IMR-90 (cell line): ENCODE measurements at regions not wholly inside any gene's neighbourhood (a gene's known extent, or its start where the extent isn't known, plus 50 kb on each side); places are given as distances from the start of the nearest gene placed in this dataset.

Source experiments
- ATAC-seq: fragments of 200-7000 bp; cut with Tn5 transposase; 2 replicates; pipeline ENCODE4 v1.9.1; 2020; ENCODE audit warnings: low read depth, mild to moderate bottlenecking, moderate library complexity
- BruUV-seq: library from RNA; stranded (reverse); fragments of 400-500 nt; replicated peaks from 2 replicates; lab custom pipeline; 2021; lab: Mats Ljungman, UMichigan
- CTCF ChIA-PET: fragments of 300-600 bp; formaldehyde crosslinking; extraction: SDS; loops from one replicate; lab custom pipeline; 2021; ENCODE audit warnings: antibody characterized with exemption; lab: Yijun Ruan, JAX
- POLR2A ChIA-PET: fragments of 300-600 bp; sonication (Branson Sonifier 250); formaldehyde crosslinking; loops from one replicate; lab custom pipeline; 2022; ENCODE audit warnings: antibody characterized with exemption; ENCODE audit not compliant: unreplicated experiment; lab: Charles Lee
- DNase-seq: peaks from one replicate; pipeline ENCODE4 v3.0.0; 2013
- H2AFZ ChIP-seq: replicated peaks from 2 replicates; pipeline ENCODE3; 2013; ENCODE audit warnings: low read length, mild to moderate bottlenecking; ENCODE audit not compliant: poor library complexity
- H2AK5ac ChIP-seq: 2 replicates; pipeline ENCODE4 v1.6.1; 2013; ENCODE audit warnings: low read depth, low read length, inconsistent platforms
- H2AK9ac ChIP-seq: replicated peaks from 2 replicates; pipeline ENCODE3; 2013; ENCODE audit warnings: mild to moderate bottlenecking, low read depth, low read length, moderate library complexity; ENCODE audit not compliant: poor library complexity
- H2BK120ac ChIP-seq: 2 replicates; pipeline ENCODE4 v1.6.1; 2013; ENCODE audit warnings: low read depth, low read length, inconsistent platforms
- H2BK15ac ChIP-seq: 3 replicates; pipeline ENCODE4 v1.6.1; 2013; ENCODE audit warnings: low read depth, low read length, inconsistent platforms
- H2BK20ac ChIP-seq: 2 replicates; pipeline ENCODE4 v1.6.1; 2013; ENCODE audit warnings: low read depth, mild to moderate bottlenecking, inconsistent platforms, low read length, moderate library complexity
- H2BK5ac ChIP-seq: 2 replicates; pipeline ENCODE4 v1.6.1; 2013; ENCODE audit warnings: mild to moderate bottlenecking, low read depth, low read length, inconsistent platforms; ENCODE audit not compliant: poor library complexity, severe bottlenecking
- H3K14ac ChIP-seq: replicated peaks from 2 replicates; pipeline ENCODE4 v1.6.1; 2013; ENCODE audit warnings: low read depth, low read length, inconsistent platforms
- H3K18ac ChIP-seq: 2 replicates; pipeline ENCODE4 v1.6.1; 2013; ENCODE audit warnings: low read depth, low read length, control low read depth
- H3K23ac ChIP-seq: 2 replicates; pipeline ENCODE4 v1.6.1; 2013; ENCODE audit warnings: low read depth, low read length, inconsistent platforms
- H3K27ac ChIP-seq: 2 replicates; pipeline ENCODE4 v1.5.1; 2013; ENCODE audit warnings: mild to moderate bottlenecking, control low read depth, low read length; ENCODE audit not compliant: insufficient read depth
- H3K27me3 ChIP-seq: 2 replicates; pipeline ENCODE4 v1.6.1; 2013; ENCODE audit warnings: low read length; ENCODE audit not compliant: control insufficient read depth, insufficient read depth
- H3K36me3 ChIP-seq: 2 replicates; pipeline ENCODE4 v1.6.1; 2013; ENCODE audit warnings: low read length, mixed read lengths; ENCODE audit not compliant: control insufficient read depth, insufficient read depth
- H3K4ac ChIP-seq: 2 replicates; pipeline ENCODE4 v1.6.1; 2013; ENCODE audit warnings: low read depth, low read length, inconsistent platforms
- H3K4me1 ChIP-seq: 2 replicates; pipeline ENCODE4 v1.6.1; 2013; ENCODE audit warnings: low read length, mixed read lengths; ENCODE audit not compliant: control insufficient read depth, insufficient read depth
- H3K4me2 ChIP-seq: 2 replicates; pipeline ENCODE4 v1.6.1; 2013; ENCODE audit warnings: low read depth, mild to moderate bottlenecking, control low read depth, low read length, moderate library complexity
- H3K4me3 ChIP-seq: 2 replicates; pipeline ENCODE4 v1.5.1; 2013; ENCODE audit warnings: low read depth, mild to moderate bottlenecking, control low read depth, low read length, moderate library complexity; ENCODE audit not compliant: insufficient read depth
- H3K56ac ChIP-seq: 2 replicates; pipeline ENCODE4 v1.6.1; 2013; ENCODE audit warnings: low read length, inconsistent platforms; ENCODE audit not compliant: insufficient read depth; ENCODE audit errors: extremely low read depth
- H3K79me1 ChIP-seq, 2 experiments: 2 replicates each; pipeline ENCODE4 v1.6.1; 2013; ENCODE audit warnings: low read length in 2 of 2, inconsistent platforms in 1 of 2, low read depth in 1 of 2
- H3K9ac ChIP-seq: 2 replicates; pipeline ENCODE4 v1.6.1; 2013; ENCODE audit warnings: low read depth, low read length, control low read depth
- H3K9me1 ChIP-seq: 2 replicates; pipeline ENCODE4 v1.6.1; 2013; ENCODE audit warnings: low read length, inconsistent platforms; ENCODE audit not compliant: insufficient read depth
- H3K9me3 ChIP-seq: 2 replicates; pipeline ENCODE4 v1.6.1; 2013; ENCODE audit warnings: low read length; ENCODE audit not compliant: control insufficient read depth, insufficient read depth
- H4K20me1 ChIP-seq: 2 replicates; pipeline ENCODE4 v1.6.1; 2013; ENCODE audit warnings: low read length, inconsistent platforms; ENCODE audit not compliant: insufficient read depth
- H4K5ac ChIP-seq: 2 replicates; pipeline ENCODE4 v1.6.1; 2013; ENCODE audit warnings: mild to moderate bottlenecking, low read depth, low read length, control low read depth
- H4K8ac ChIP-seq, 2 experiments: 2 replicates each; pipeline ENCODE4 v1.6.1; 2013; ENCODE audit warnings: low read depth in 2 of 2, low read length in 2 of 2, control low read depth in 1 of 2, inconsistent platforms in 1 of 2
- H4K91ac ChIP-seq: 2 replicates; pipeline ENCODE4 v1.6.1; 2013; ENCODE audit warnings: low read depth, low read length, inconsistent platforms; ENCODE audit not compliant: insufficient read depth
- BHLHE40 ChIP-seq: fragments of 150-350 bp; IDR thresholded peaks from 2 replicates; pipeline ENCODE4 v1.6.1; 2016; ENCODE audit warnings: mild to moderate bottlenecking, low read depth, low read length
- CEBPB ChIP-seq: IDR thresholded peaks from 2 replicates; pipeline ENCODE4 v1.6.1; 2012; ENCODE audit warnings: low read depth, low read length, improper control_type of control experiment
- CHD1 ChIP-seq: IDR thresholded peaks from 2 replicates; pipeline ENCODE4 v1.6.1; 2012; ENCODE audit warnings: low read depth, low read length, improper control_type of control experiment
- FOS ChIP-seq: fragments of 150-350 bp; IDR thresholded peaks from 2 replicates; pipeline ENCODE4 v1.6.1; 2016; ENCODE audit warnings: low read depth, low read length
- MAFK ChIP-seq: IDR thresholded peaks from 2 replicates; pipeline ENCODE4 v1.6.1; 2012; ENCODE audit warnings: low read depth, low read length, improper control_type of control experiment
- MAZ ChIP-seq: IDR thresholded peaks from 2 replicates; pipeline ENCODE4 v1.6.1; 2012; ENCODE audit warnings: low read depth, mild to moderate bottlenecking, low read length, improper control_type of control experiment, moderate library complexity, borderline replicate concordance
- MXI1 ChIP-seq: IDR thresholded peaks from 2 replicates; pipeline ENCODE4 v1.6.1; 2012; ENCODE audit warnings: low read depth, mild to moderate bottlenecking, low read length, moderate library complexity, borderline replicate concordance
- NFE2L2 ChIP-seq: fragments of 150-350 bp; IDR thresholded peaks from 2 replicates; pipeline ENCODE4 v1.6.1; 2016; ENCODE audit warnings: low read depth, mild to moderate bottlenecking, low read length
- POLR2A ChIP-seq: IDR thresholded peaks from 2 replicates; pipeline ENCODE4 v1.6.1; 2012; ENCODE audit warnings: mild to moderate bottlenecking, low read depth, low read length
- RAD21 ChIP-seq: IDR thresholded peaks from 2 replicates; pipeline ENCODE4 v1.6.1; 2012; ENCODE audit warnings: low read length, improper control_type of control experiment
- RCOR1 ChIP-seq: IDR thresholded peaks from 2 replicates; pipeline ENCODE4 v1.6.1; 2012; ENCODE audit warnings: mild to moderate bottlenecking, low read length, improper control_type of control experiment; ENCODE audit not compliant: insufficient replicate concordance
- RFX5 ChIP-seq: IDR thresholded peaks from 2 replicates; pipeline ENCODE4 v1.8.0; 2012; ENCODE audit warnings: low read depth, mild to moderate bottlenecking, low read length, moderate library complexity
- SMC3 ChIP-seq: fragments of 150-350 bp; IDR thresholded peaks from 2 replicates; pipeline ENCODE4 v1.6.1; 2016; ENCODE audit warnings: low read depth, mild to moderate bottlenecking, antibody characterized with exemption, low read length, moderate library complexity
- WGBS, 2 experiments: methylation state at CpG; one replicate each; pipeline versions ENCODE4 v1.1.5 to v1.1.7; 2013; ENCODE audit warnings: missing lambda C conversion rate in 2 of 2; ENCODE audit not compliant: insufficient read length in 1 of 2; ENCODE audit errors: extremely low coverage in 2 of 2; 5-methylcytosine and 5-hydroxymethylcytosine counted together
- dilution Hi-C: fragments of 300-500 bp; cut with HindIII; formaldehyde crosslinking; loops from one replicate; pipeline ENCODE4 v1.14.3; 2018; ENCODE audit warnings: low sequenced_read_pairs; ENCODE audit not compliant: unreplicated experiment
- in situ Hi-C: fragments of 300-500 bp; cut with MboI; formaldehyde crosslinking; loops from 3 replicates; pipeline ENCODE4 v1.14.3; 2019; ENCODE audit warnings: low sequenced_read_pairs, inconsistent platforms, mixed read lengths
- intact Hi-C: fragments of 100-400 bp; cut with micrococcal nuclease; formaldehyde crosslinking; loops from 2 replicates; pipeline ENCODE4 v1.10.0; 2022
- TF ChIP-seq, protein P1 (sequence below): conservative IDR thresholded peaks from 2 replicates; pipeline ENCODE4 v1.5.1; 2012; ENCODE audit warnings: mild to moderate bottlenecking, low read depth, low read length, improper control_type of control experiment
- TF ChIP-seq, protein P2 (sequence below): fragments of 150-350 bp; IDR thresholded peaks from 2 replicates; pipeline ENCODE4 v1.6.1; 2016; ENCODE audit warnings: low read depth, mild to moderate bottlenecking, low read length, moderate library complexity, borderline replicate concordance
- TF ChIP-seq, protein P3 (sequence below): fragments of 150-350 bp; IDR thresholded peaks from 2 replicates; pipeline ENCODE4 v1.6.1; 2017; ENCODE audit warnings: mild to moderate bottlenecking, antibody characterized with exemption, low read length, low read depth

DNA sequence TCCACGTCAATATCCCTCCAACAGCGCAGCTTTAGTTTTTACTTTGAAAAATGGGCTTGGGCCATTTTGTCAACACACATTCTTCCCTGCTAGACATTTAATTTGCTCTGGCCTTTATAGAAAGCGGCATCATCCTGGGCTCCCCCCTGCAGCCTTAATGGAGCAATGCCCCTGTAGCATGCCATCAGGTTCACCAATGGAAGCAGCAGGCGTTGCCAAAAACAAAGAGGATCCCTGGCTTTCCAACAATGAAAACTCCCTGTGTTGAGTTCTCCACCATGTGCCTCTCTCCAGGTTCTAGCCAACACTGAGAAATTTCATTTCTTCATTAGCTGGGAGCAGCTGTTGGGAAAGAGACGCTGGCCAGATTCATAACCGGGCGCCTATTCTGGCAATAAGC, 139.5 kb downstream of the ZNF622 start:
- H2BK15ac ChIP-seq: no peak overlapping the region
- no peaks in the 10 kb centered on the region for H4K20me1 ChIP-seq
- H3K9me1 ChIP-seq: no peaks in the 10 kb centered on the region
- no peak overlapping the region for H2BK120ac ChIP-seq
- H3K14ac ChIP-seq: no peak overlapping the region
- H3K79me1 ChIP-seq: no peaks in the 10 kb centered on the region
- no peak overlapping the region for H2BK5ac ChIP-seq
- dilution Hi-C loops: no loop called here
- DNase-seq: no peak
- CTCF ChIA-PET: no interaction called here
- intact Hi-C loops: no loop called here
- H2AK9ac ChIP-seq: no peak overlapping the region
- no peak overlapping the region for H2AK5ac ChIP-seq
- H2BK20ac ChIP-seq: no peak overlapping the region
- POLR2A ChIA-PET: no interaction called here
- 28% methylated on average over 2 of the region's 7 CpGs; no CpG with 5 or more reads in 1 of the 2 experiments for WGBS, 2 experiments
- no peak overlapping the region for H3K18ac ChIP-seq
- H3K9ac ChIP-seq: no peak overlapping the region
- ATAC-seq: no peak
- no peak overlapping the region for H3K4me2 ChIP-seq
- no peak overlapping the region for H3K27ac ChIP-seq
- no peak overlapping the region for H3K56ac ChIP-seq
- H4K8ac ChIP-seq: no peak overlapping the region
- in situ Hi-C loops: no loop called here
- no peak overlapping the region for H3K4ac ChIP-seq
- no peak for TF ChIP-seq MAFK
- TF ChIP-seq RCOR1: no peak
- no peak for TF ChIP-seq POLR2A
- TF ChIP-seq CHD1: no peak
- no peak for TF ChIP-seq MXI1
- TF ChIP-seq RAD21: no peak
- TF ChIP-seq BHLHE40: no peak
- no peak for TF ChIP-seq CEBPB
- TF ChIP-seq, protein P1, sequence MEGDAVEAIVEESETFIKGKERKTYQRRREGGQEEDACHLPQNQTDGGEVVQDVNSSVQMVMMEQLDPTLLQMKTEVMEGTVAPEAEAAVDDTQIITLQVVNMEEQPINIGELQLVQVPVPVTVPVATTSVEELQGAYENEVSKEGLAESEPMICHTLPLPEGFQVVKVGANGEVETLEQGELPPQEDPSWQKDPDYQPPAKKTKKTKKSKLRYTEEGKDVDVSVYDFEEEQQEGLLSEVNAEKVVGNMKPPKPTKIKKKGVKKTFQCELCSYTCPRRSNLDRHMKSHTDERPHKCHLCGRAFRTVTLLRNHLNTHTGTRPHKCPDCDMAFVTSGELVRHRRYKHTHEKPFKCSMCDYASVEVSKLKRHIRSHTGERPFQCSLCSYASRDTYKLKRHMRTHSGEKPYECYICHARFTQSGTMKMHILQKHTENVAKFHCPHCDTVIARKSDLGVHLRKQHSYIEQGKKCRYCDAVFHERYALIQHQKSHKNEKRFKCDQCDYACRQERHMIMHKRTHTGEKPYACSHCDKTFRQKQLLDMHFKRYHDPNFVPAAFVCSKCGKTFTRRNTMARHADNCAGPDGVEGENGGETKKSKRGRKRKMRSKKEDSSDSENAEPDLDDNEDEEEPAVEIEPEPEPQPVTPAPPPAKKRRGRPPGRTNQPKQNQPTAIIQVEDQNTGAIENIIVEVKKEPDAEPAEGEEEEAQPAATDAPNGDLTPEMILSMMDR: no peak
- TF ChIP-seq MAZ: no peak
- no peak for TF ChIP-seq SMC3
- TF ChIP-seq NFE2L2: no peak
- TF ChIP-seq RFX5: no peak
- TF ChIP-seq, protein P2, sequence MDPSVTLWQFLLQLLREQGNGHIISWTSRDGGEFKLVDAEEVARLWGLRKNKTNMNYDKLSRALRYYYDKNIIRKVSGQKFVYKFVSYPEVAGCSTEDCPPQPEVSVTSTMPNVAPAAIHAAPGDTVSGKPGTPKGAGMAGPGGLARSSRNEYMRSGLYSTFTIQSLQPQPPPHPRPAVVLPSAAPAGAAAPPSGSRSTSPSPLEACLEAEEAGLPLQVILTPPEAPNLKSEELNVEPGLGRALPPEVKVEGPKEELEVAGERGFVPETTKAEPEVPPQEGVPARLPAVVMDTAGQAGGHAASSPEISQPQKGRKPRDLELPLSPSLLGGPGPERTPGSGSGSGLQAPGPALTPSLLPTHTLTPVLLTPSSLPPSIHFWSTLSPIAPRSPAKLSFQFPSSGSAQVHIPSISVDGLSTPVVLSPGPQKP: no peak
- no peak for TF ChIP-seq FOS
- TF ChIP-seq, protein P3, sequence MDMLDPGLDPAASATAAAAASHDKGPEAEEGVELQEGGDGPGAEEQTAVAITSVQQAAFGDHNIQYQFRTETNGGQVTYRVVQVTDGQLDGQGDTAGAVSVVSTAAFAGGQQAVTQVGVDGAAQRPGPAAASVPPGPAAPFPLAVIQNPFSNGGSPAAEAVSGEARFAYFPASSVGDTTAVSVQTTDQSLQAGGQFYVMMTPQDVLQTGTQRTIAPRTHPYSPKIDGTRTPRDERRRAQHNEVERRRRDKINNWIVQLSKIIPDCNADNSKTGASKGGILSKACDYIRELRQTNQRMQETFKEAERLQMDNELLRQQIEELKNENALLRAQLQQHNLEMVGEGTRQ: no peak
- H4K91ac ChIP-seq: no peak overlapping the region
- H3K4me3 ChIP-seq: no peak overlapping the region
- H3K36me3 ChIP-seq: no peaks in the 10 kb centered on the region
- no peak overlapping the region for H3K23ac ChIP-seq
- no peaks in the 10 kb centered on the region for H3K9me3 ChIP-seq
- H2AFZ ChIP-seq: no peak overlapping the region
- no peak overlapping the region for H4K5ac ChIP-seq
- no TSS peak for BruUV-seq
- no peaks in the 10 kb centered on the region for H3K4me1 ChIP-seq
- H3K27me3 ChIP-seq: no peaks in the 10 kb centered on the region
